GM23248 (cell line): ENCODE measurements at regions not wholly inside any gene's neighbourhood (a gene's known extent, or its start where the extent isn't known, plus 50 kb on each side); places are given as distances from the start of the nearest gene placed in this dataset.

ENCODE experiments used
- EZH2 ChIP-seq: fragments of 200-600 bp; sonication (generic); IDR thresholded peaks from 2 replicates; pipeline ENCODE4 v1.6.1; 2018; ENCODE audit warnings: antibody characterized with exemption, mild to moderate bottlenecking; ENCODE audit not compliant: insufficient read depth, poor library complexity, severe bottlenecking
- EZH2phosphoT487 ChIP-seq: fragments of 200-600 bp; sonication (generic); IDR thresholded peaks from 2 replicates; pipeline ENCODE4 v1.6.1; 2018; ENCODE audit warnings: antibody characterized with exemption, moderate library complexity, mild to moderate bottlenecking, low read depth; ENCODE audit not compliant: insufficient read depth

GRCh38 chr3:106161246-106161645 lies 292.4 kb upstream of the CBLB start:
- TF ChIP-seq EZH2phosphoT487 (no peak), EZH2 (no peak)
